ENCODE measurements at regions not wholly inside any gene's neighbourhood (a gene's known extent, or its start where the extent isn't known, plus 50 kb on each side); places are given as distances from the start of the nearest gene placed in this dataset.

DNA sequence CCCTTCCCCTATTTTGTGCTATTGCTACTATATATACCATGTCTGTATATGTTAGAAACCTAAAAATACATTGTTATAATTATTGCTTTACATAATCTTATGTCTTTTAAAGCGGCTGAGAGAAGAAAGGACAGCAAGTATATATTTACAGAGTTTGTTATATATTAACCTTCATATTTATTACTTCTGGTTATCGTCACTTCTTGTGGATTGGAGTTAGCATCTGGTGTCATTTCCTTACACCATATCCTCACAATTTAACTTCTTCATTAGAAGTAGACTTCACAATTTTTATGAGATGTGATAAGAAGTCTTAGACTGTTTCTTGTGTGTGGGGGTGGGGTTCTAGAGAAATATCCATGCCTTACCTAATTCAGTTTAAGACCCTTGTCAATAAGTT is 123.1 kb downstream of the ATXN3L start:
- no peak for TF ChIP-seq EZH2phosphoT487 (IDR thresholded peaks at IDR 0.05; ENCODE audit: low read depth)
- TF ChIP-seq, protein P1, sequence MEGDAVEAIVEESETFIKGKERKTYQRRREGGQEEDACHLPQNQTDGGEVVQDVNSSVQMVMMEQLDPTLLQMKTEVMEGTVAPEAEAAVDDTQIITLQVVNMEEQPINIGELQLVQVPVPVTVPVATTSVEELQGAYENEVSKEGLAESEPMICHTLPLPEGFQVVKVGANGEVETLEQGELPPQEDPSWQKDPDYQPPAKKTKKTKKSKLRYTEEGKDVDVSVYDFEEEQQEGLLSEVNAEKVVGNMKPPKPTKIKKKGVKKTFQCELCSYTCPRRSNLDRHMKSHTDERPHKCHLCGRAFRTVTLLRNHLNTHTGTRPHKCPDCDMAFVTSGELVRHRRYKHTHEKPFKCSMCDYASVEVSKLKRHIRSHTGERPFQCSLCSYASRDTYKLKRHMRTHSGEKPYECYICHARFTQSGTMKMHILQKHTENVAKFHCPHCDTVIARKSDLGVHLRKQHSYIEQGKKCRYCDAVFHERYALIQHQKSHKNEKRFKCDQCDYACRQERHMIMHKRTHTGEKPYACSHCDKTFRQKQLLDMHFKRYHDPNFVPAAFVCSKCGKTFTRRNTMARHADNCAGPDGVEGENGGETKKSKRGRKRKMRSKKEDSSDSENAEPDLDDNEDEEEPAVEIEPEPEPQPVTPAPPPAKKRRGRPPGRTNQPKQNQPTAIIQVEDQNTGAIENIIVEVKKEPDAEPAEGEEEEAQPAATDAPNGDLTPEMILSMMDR (IDR thresholded peaks at IDR 0.05; ENCODE audit: low read depth, low read length) = no peak
